Trophoblast cell (in vitro differentiated cells and primary cell): ENCODE measurements at regions not wholly inside any gene's neighbourhood (a gene's known extent, or its start where the extent isn't known, plus 50 kb on each side); places are given as distances from the start of the nearest gene placed in this dataset.

Source experiments
- DNase-seq, 2 donors: peaks; one replicate each; pipeline ENCODE4 v3.0.0-alpha.2; 2016
- H2AFZ ChIP-seq: 2 replicates; pipeline ENCODE4 v1.6.1; 2013; ENCODE audit warnings: low read length, moderate library complexity, mild to moderate bottlenecking; ENCODE audit not compliant: insufficient read depth, poor library complexity
- H2AK5ac ChIP-seq: 2 replicates; pipeline ENCODE4 v1.6.1; 2013; ENCODE audit warnings: mild to moderate bottlenecking, low read length
- H2BK120ac ChIP-seq: 2 replicates; pipeline ENCODE4 v1.6.1; 2013; ENCODE audit warnings: low read length, mild to moderate bottlenecking, moderate library complexity; ENCODE audit not compliant: insufficient read depth, poor library complexity
- H2BK12ac ChIP-seq: 2 replicates; pipeline ENCODE4 v1.6.1; 2013; ENCODE audit warnings: mild to moderate bottlenecking, low read length, moderate library complexity
- H2BK5ac ChIP-seq: 2 replicates; pipeline ENCODE4 v1.6.1; 2013; ENCODE audit warnings: low read length, low read depth, moderate library complexity, mild to moderate bottlenecking; ENCODE audit not compliant: poor library complexity
- H3K14ac ChIP-seq: 2 replicates; pipeline ENCODE4 v1.6.1; 2013; ENCODE audit warnings: mild to moderate bottlenecking, low read length
- H3K18ac ChIP-seq: 2 replicates; pipeline ENCODE4 v1.6.1; 2013; ENCODE audit warnings: mild to moderate bottlenecking, low read length
- H3K23ac ChIP-seq: 2 replicates; pipeline ENCODE4 v1.6.1; 2013; ENCODE audit warnings: low read length
- H3K27ac ChIP-seq: 2 replicates; pipeline ENCODE4 v1.5.1; 2013; ENCODE audit warnings: low read depth, mild to moderate bottlenecking, inconsistent platforms, low read length, moderate library complexity
- H3K27me3 ChIP-seq: 2 replicates; pipeline ENCODE4 v1.6.1; 2013; ENCODE audit warnings: inconsistent platforms, mild to moderate bottlenecking, low read length, moderate library complexity; ENCODE audit not compliant: insufficient read depth
- H3K36me3 ChIP-seq, 2 experiments: 1 replicate in 1 of 2; 2 replicates in 1 of 2; pipeline ENCODE4 v1.6.1; 2013; ENCODE audit warnings: low read length in 2 of 2, mild to moderate bottlenecking in 2 of 2, moderate library complexity in 1 of 2; ENCODE audit not compliant: insufficient read depth in 2 of 2, control insufficient read depth in 1 of 2
- H3K4ac ChIP-seq: 2 replicates; pipeline ENCODE4 v1.6.1; 2013; ENCODE audit warnings: low read depth, mild to moderate bottlenecking, low read length, moderate library complexity
- H3K4me1 ChIP-seq, 2 experiments: 1 replicate in 1 of 2; 2 replicates in 1 of 2; pipeline ENCODE4 v1.6.1; 2013; ENCODE audit warnings: low read length in 2 of 2, mild to moderate bottlenecking in 2 of 2, moderate library complexity in 1 of 2; ENCODE audit not compliant: insufficient read depth in 2 of 2, control insufficient read depth in 1 of 2
- H3K4me2 ChIP-seq: 2 replicates; pipeline ENCODE4 v1.6.1; 2013; ENCODE audit warnings: inconsistent platforms, mild to moderate bottlenecking, low read length, moderate library complexity
- H3K4me3 ChIP-seq: 2 replicates; pipeline ENCODE4 v1.5.1; 2013; ENCODE audit warnings: mild to moderate bottlenecking, low read depth, low read length, inconsistent platforms
- H3K79me1 ChIP-seq: one replicate; pipeline ENCODE4 v1.6.1; 2013; ENCODE audit warnings: low read length
- H3K79me2 ChIP-seq: 2 replicates; pipeline ENCODE4 v1.6.1; 2013; ENCODE audit warnings: low read length, mild to moderate bottlenecking; ENCODE audit not compliant: control insufficient read depth, insufficient read depth, poor library complexity
- H3K9ac ChIP-seq: 2 replicates; pipeline ENCODE4 v1.6.1; 2013; ENCODE audit warnings: mild to moderate bottlenecking, low read length
- H3K9me3 ChIP-seq: 2 replicates; pipeline ENCODE4 v1.6.1; 2013; ENCODE audit warnings: low read depth, mild to moderate bottlenecking, control low read depth, inconsistent platforms, low read length; ENCODE audit not compliant: insufficient read depth
- H4K12ac ChIP-seq: 2 replicates; pipeline ENCODE4 v1.6.1; 2013; ENCODE audit warnings: low read depth, mild to moderate bottlenecking, low read length, moderate library complexity
- H4K8ac ChIP-seq: 2 replicates; pipeline ENCODE4 v1.6.1; 2013; ENCODE audit warnings: low read depth, mild to moderate bottlenecking, low read length, moderate library complexity
- H4K91ac ChIP-seq: one replicate; pipeline ENCODE4 v1.6.1; 2013; ENCODE audit warnings: low read depth, mild to moderate bottlenecking, low read length, moderate library complexity
- WGBS: extraction: QIAGEN DNeasy Blood & Tissue Kit; methylation state at CpG from one replicate; pipeline ENCODE4 v1.1.7; 2013; ENCODE audit warnings: missing lambda C conversion rate; ENCODE audit not compliant: insufficient read length, insufficient coverage; ENCODE audit errors: extremely low coverage; 5-methylcytosine and 5-hydroxymethylcytosine counted together

DNA sequence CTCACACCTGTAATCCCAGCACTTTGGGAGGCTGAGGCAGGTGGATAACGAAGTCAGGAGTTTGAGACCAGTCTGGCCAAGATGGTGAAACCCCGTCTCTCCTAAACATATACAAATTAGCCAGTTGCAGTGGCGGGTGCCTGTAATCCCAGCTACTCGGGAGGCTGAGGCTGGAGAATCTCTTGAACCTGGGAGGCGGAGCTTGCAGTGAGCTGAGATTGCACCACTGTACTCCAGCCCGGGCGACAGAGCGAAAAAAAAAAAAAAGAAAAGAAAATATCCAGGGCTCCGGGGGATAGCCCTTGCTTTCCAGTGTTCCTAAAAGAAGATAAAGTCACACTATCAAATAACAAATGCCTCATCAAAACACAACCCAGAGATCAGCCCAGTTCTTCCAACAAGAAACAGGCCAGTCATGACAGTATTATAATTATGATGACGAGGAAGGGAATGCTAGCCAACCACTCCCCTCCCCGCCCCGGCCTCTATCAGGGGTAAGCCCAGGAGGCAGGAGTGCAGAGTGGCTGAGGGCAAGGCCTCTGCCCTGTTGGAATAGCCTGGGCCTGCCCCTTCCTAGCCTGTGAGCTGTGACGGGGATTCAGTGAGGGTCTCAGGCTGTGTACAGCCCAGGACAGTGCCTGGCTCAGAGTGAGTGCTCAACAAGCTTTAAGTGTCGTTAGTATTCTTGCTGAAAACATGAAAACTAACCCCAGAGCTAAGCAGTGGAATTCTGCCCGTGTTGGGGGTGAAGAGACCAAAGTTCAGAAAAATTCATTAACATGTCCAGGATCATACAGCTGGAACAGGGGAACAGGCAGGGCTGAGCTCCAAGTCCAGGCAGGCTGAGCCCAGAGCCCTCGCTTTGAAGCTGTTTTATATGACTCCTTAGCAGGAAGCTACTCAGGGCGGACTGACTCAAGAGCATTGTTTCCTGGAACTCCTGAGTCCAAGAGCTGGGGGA is 54.3 kb downstream of the FAM241B start:
- no peak overlapping the region for H2BK12ac ChIP-seq
- H2BK120ac ChIP-seq: no peak overlapping the region
- no peak overlapping the region for H2AFZ ChIP-seq
- H3K9me3 ChIP-seq: no peaks in the 10 kb centered on the region
- H2AK5ac ChIP-seq: no peak overlapping the region
- peaks cover 1% of the 10 kb centered on the region for H3K79me1 ChIP-seq
- no peaks in the 10 kb centered on the region for H3K27me3 ChIP-seq
- no peak overlapping the region for H3K4ac ChIP-seq
- peaks cover 4 to 9% of the 10 kb centered on the region in 2 experiments for H3K4me1 ChIP-seq
- H3K79me2 ChIP-seq: no peaks in the 10 kb centered on the region
- no peak overlapping the region for H4K12ac ChIP-seq
- H3K4me3 ChIP-seq: no peak overlapping the region
- H4K8ac ChIP-seq: no peak overlapping the region
- no peak overlapping the region for H3K14ac ChIP-seq
- H3K36me3 ChIP-seq: no peaks in the 10 kb centered on the region
- WGBS: no CpG with 5 or more reads among the region's 17 CpGs
- H3K4me2 ChIP-seq: no peak overlapping the region
- H3K23ac ChIP-seq: no peak overlapping the region
- H3K18ac ChIP-seq: no peak overlapping the region
- H2BK5ac ChIP-seq: no peak overlapping the region
- H4K91ac ChIP-seq: no peak overlapping the region
- no peak overlapping the region for H3K27ac ChIP-seq
- H3K9ac ChIP-seq: no peak overlapping the region
- peak; percentile 74 to 76 for DNase-seq

DNA sequence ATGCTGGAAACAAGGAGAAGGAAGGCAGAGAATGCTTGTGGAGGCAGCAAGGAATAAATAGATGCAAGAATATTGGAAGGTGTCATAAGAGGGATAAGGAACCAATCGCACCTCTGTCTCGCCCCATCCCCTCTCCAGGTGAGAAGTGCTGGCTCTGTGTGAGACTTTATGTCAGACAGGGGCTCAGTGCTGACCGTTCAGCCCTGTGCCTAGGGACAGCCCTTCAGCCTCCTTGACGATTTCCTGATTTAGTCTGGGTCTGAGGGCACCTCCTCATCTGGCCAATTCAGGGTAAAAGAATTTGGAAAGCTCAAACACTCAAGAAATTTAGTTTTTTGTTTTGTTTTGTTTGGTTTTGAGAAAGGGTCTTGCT is 54.9 kb downstream of the FAM241B start:
- H2AK5ac ChIP-seq: no peak overlapping the region
- no peak overlapping the region for H4K91ac ChIP-seq
- H3K14ac ChIP-seq: no peak overlapping the region
- H3K18ac ChIP-seq: no peak overlapping the region
- no peak for DNase-seq
- H3K9ac ChIP-seq: no peak overlapping the region
- no peak overlapping the region for H4K8ac ChIP-seq
- no peak overlapping the region for H3K27ac ChIP-seq
- no peaks in the 10 kb centered on the region for H3K9me3 ChIP-seq
- H3K36me3 ChIP-seq: no peaks in the 10 kb centered on the region
- H3K4me3 ChIP-seq: no peak overlapping the region
- no peak overlapping the region for H3K4ac ChIP-seq
- no CpG with 5 or more reads among the region's 4 CpGs for WGBS
- no peaks in the 10 kb centered on the region for H3K27me3 ChIP-seq
- H4K12ac ChIP-seq: no peak overlapping the region
- no peak overlapping the region for H2BK5ac ChIP-seq
- H3K23ac ChIP-seq: no peak overlapping the region
- no peak overlapping the region for H2BK120ac ChIP-seq
- peaks cover 1% of the 10 kb centered on the region for H3K79me1 ChIP-seq
- H3K79me2 ChIP-seq: no peaks in the 10 kb centered on the region
- H3K4me1 ChIP-seq: peaks cover 4 to 9% of the 10 kb centered on the region in 2 experiments
- H2AFZ ChIP-seq: no peak overlapping the region
- H2BK12ac ChIP-seq: no peak overlapping the region
- no peak overlapping the region for H3K4me2 ChIP-seq

DNA sequence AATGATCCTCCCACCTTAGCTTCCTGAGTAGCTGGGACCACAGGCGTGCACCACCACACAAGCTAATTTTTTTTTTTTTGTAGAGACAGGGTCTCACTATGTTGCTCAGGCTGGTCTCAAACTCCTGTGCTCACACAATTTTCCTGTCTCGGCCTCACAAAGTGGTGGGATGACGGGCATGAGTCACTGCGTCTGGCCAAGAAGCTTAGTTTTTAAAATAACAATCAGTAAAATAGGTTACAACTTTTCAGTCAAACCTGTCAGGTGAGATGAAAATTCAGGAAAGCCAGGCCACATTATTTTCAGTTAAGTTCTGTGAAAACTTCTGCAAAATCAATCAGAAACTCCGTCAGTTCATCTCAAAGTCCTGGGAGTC is 55.4 kb downstream of the FAM241B start:
- Histone ChIP-seq H2AK5ac (no peak overlapping the region), H3K4me2 (no peak overlapping the region), H3K9me3 (no peaks in the 10 kb centered on the region), H3K4me1 (peaks cover 4 to 9% of the 10 kb centered on the region in 2 experiments), H4K8ac (no peak overlapping the region), H3K4ac (no peak overlapping the region), H2BK12ac (no peak overlapping the region), H3K14ac (no peak overlapping the region), H2AFZ (no peak overlapping the region), H2BK5ac (no peak overlapping the region), H2BK120ac (no peak overlapping the region), H3K27ac (no peak overlapping the region), H3K79me2 (no peaks in the 10 kb centered on the region), H3K79me1 (peaks cover 1% of the 10 kb centered on the region), H3K9ac (no peak overlapping the region), H3K4me3 (no peak overlapping the region), H3K18ac (no peak overlapping the region), H4K91ac (no peak overlapping the region), H4K12ac (no peak overlapping the region), H3K23ac (no peak overlapping the region), H3K36me3 (no peaks in the 10 kb centered on the region), H3K27me3 (no peaks in the 10 kb centered on the region)
- DNase-seq: peak; percentile 9 to 61
- no CpG with 5 or more reads among the region's 5 CpGs for WGBS

DNA sequence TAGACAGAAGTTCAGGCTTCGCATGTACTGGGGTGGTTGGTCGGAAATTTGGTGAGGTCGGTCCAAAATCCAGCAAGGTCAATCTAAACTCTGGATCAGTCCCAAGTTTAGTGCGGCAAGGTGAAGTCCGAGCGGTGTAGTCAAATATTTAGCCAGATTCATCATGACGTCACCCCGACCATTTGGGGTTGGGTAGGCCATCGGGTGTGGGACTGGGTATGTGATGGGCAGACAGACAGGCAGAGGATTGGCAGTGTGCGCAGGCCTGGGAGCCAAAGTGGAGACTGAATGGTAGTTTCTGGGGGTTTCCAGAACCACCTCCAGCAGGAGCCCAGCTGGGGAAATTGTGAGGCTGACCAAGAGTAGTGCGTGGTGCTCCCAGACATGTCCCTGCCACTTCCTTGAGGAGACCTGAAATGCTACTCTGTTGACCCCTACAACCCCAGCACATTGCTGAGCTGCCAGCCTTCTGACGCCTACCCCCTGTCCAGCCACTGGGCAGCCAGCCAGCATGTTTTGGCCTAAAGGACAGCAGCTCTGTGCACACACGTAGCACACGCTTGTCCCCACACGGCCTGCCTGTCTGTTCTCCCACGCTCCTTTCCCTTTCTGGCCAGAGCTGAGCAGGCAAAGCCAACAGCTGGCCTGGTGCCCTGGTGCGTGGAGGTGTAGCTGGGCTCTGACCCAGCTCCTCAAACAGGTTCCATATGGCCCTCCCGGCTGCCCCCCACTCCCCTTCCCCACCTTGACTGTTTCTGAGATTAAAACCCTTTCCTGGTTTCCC is 55.9 kb downstream of the FAM241B start:
- Histone ChIP-seq H3K79me2 (no peaks in the 10 kb centered on the region), H3K27me3 (no peaks in the 10 kb centered on the region), H3K4me2 (no peak overlapping the region), H3K4me3 (no peak overlapping the region), H3K79me1 (peaks cover 1% of the 10 kb centered on the region), H4K91ac (no peak overlapping the region), H3K36me3 (no peaks in the 10 kb centered on the region), H2BK120ac (no peak overlapping the region), H3K14ac (no peak overlapping the region), H2AK5ac (no peak overlapping the region), H3K18ac (no peak overlapping the region), H3K23ac (no peak overlapping the region), H3K9me3 (no peaks in the 10 kb centered on the region), H2BK5ac (no peak overlapping the region), H3K27ac (no peak overlapping the region), H4K12ac (no peak overlapping the region), H3K4ac (no peak overlapping the region), H4K8ac (no peak overlapping the region), H2BK12ac (no peak overlapping the region), H3K9ac (no peak overlapping the region), H2AFZ (no peak overlapping the region), H3K4me1 (peaks cover 4 to 9% of the 10 kb centered on the region in 2 experiments)
- DNase-seq: peak; percentile 42 to 65
- no CpG with 5 or more reads among the region's 18 CpGs for WGBS
